Ovary (tissue), 3 donors: ENCODE measurements at regions not wholly inside any gene's neighbourhood (a gene's known extent, or its start where the extent isn't known, plus 50 kb on each side); places are given as distances from the start of the nearest gene placed in this dataset.

Source experiments
- CTCF ChIP-seq, 3 donors: fragments of 450-650 bp in 2 of 3; fragments of 200-600 bp in 1 of 3; IDR thresholded peaks; one replicate each; pipeline versions ENCODE4 v1.5.1 to v1.8.0; 2016 to 2022; ENCODE audit warnings: antibody characterized with exemption in 3 of 3, mild to moderate bottlenecking in 1 of 3
- EP300 ChIP-seq: sonication (generic); formaldehyde crosslinking; IDR thresholded peaks from one replicate; pipeline ENCODE4 v1.6.1; 2017; ENCODE audit warnings: antibody characterized with exemption
- POLR2A ChIP-seq: fragments of 450-650 bp; IDR thresholded peaks from one replicate; pipeline ENCODE4 v1.6.1; 2017; ENCODE audit warnings: antibody characterized with exemption, mild to moderate bottlenecking, moderate library complexity
- donor health status: DM: no; HTN: no; CAD: no.

- TF ChIP-seq EP300 (no peak), CTCF (IDR thresholded peaks at IDR 0.05) (no peak), POLR2A (no peak)
Measured at GRCh38 chrX:149280011-149280410, 225.1 kb downstream of the IDS start.
